GM12892 (cell line): ENCODE measurements at regions not wholly inside any gene's neighbourhood (a gene's known extent, or its start where the extent isn't known, plus 50 kb on each side); places are given as distances from the start of the nearest gene placed in this dataset.

Experiments
- POLR2A ChIP-seq: IDR thresholded peaks from 2 replicates; pipeline ENCODE4 v1.6.1; 2011; ENCODE audit warnings: low read depth, low read length, control low read depth
- POLR2AphosphoS5 ChIP-seq: IDR thresholded peaks from 2 replicates; pipeline ENCODE4 v1.6.1; 2011; ENCODE audit warnings: low read depth, low read length, control low read depth

DNA sequence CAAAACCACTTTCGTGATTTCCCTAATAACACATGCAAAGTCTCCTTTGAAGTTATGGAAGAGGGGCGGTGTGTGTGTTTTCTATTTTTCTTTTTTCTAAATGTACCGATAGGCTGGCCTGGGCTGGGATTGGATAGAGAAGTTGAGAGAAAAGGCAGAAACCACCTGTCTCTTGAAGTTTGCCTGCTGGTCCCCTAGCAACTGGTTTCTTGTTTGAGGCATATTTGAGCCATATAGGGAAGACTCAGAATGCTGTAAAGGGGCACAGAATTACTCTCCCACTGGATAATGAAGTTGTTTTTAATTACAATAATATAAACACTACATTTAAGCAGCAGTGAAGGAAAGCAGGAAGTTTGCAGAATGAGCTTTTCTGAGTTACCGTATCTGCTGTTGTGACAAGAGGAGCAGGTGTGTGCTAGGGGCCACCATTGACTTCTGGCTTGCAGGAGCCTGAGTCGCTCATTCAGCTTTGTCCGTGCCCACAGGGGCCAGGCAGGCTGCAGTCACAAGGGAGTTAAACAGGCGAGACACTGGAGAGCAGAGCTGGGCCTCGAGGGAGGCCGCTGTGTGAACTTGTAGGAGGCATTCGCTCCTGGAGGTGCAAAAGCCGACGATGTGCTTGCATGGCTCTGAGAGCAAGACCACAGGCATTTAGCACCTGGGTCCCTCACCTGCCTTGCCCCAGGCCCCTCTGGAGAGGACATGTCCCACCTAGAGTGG is 173.8 kb upstream of the RGS6 start:
- TF ChIP-seq POLR2AphosphoS5 (no peak), POLR2A (no peak)
